ENCODE measurements at regions not wholly inside any gene's neighbourhood (a gene's known extent, or its start where the extent isn't known, plus 50 kb on each side); places are given as distances from the start of the nearest gene placed in this dataset.

DNA sequence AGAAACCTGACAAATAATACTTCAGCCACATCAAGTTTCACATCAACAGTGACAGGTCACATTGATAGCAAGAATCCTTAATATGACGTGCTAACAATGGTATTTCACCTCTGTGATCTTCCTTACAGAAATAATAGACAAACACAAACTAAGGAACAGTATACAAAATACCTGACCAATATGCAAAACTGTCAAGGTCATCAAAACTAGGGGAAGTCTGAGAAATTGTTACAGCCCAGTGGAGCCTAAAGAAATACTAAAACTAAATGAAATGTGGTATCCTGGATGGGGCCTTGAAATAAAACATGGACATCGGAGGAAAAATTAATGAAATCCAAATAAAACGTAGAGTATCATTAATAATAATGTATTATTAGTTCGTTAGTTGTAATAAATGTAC is 422.0 kb upstream of the ZNF385D start:
- H3K36me3 ChIP-seq (ENCODE audit: insufficient read depth, low read depth, low read length) = no peaks in the 10 kb centered on the region
- H3K9me3 ChIP-seq (ENCODE audit: insufficient read depth, low read depth, low read length) = no peaks in the 10 kb centered on the region
- H3K4me1 ChIP-seq (ENCODE audit: insufficient read depth, low read length) = no peaks in the 10 kb centered on the region
- no peak overlapping the region for H3K9ac ChIP-seq (ENCODE audit: low read depth, low read length)
- H3K27ac ChIP-seq (ENCODE audit: low read length) = no peak overlapping the region
- H3K4me3 ChIP-seq (ENCODE audit: low read length) = no peak overlapping the region
- H3K27me3 ChIP-seq (ENCODE audit: insufficient read depth, low read length) = no peaks in the 10 kb centered on the region

DNA sequence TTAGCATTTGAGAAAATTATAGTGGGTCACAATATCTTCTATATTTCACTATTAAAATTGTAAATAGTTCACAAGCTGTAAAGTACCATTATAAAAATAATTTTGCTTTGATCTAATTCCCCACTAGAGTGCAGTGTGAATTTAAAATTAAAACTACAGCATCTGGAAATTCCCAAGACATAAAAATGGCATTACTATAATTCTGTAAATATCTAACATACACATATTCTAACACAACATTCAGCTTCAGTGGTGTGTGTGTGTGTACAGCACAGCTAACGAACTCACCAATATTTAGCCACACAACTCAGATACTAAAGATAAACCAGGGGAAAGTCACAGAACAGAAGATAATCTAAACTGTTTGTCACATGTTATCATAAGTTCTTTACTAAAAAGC is 424.9 kb upstream of the ZNF385D start:
- Histone ChIP-seq H3K27ac (ENCODE audit: low read length) (no peak overlapping the region), H3K9ac (ENCODE audit: low read depth, low read length) (no peak overlapping the region), H3K4me3 (ENCODE audit: low read length) (no peak overlapping the region), H3K36me3 (ENCODE audit: insufficient read depth, low read depth, low read length) (no peaks in the 10 kb centered on the region), H3K4me1 (ENCODE audit: insufficient read depth, low read length) (no peaks in the 10 kb centered on the region), H3K9me3 (ENCODE audit: insufficient read depth, low read depth, low read length) (no peaks in the 10 kb centered on the region), H3K27me3 (ENCODE audit: insufficient read depth, low read length) (no peaks in the 10 kb centered on the region)

DNA sequence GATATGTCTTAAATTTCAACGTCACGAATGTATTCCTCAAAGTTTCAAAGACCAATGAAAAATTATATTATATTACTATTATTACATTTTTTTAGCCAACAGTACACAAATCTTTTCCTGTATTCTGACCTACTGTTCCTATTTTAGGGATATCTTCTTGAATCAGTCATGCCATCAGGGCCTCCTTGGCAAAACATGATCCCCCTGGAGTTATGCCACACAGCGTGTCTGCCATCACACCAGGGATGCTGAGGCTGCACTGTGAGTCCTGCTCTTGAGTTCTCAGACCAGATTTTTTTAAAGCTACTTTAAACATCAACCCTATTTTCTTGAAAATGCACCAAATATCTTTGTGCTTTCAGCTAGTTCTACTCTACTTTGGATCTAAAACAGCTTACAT is 425.9 kb upstream of the ZNF385D start:
- H3K4me1 ChIP-seq (ENCODE audit: insufficient read depth, low read length) = no peaks in the 10 kb centered on the region
- no peak overlapping the region for H3K27ac ChIP-seq (ENCODE audit: low read length)
- H3K27me3 ChIP-seq (ENCODE audit: insufficient read depth, low read length) = no peaks in the 10 kb centered on the region
- H3K9ac ChIP-seq (ENCODE audit: low read depth, low read length) = no peak overlapping the region
- no peaks in the 10 kb centered on the region for H3K9me3 ChIP-seq (ENCODE audit: insufficient read depth, low read depth, low read length)
- no peaks in the 10 kb centered on the region for H3K36me3 ChIP-seq (ENCODE audit: insufficient read depth, low read depth, low read length)
- no peak overlapping the region for H3K4me3 ChIP-seq (ENCODE audit: low read length)

DNA sequence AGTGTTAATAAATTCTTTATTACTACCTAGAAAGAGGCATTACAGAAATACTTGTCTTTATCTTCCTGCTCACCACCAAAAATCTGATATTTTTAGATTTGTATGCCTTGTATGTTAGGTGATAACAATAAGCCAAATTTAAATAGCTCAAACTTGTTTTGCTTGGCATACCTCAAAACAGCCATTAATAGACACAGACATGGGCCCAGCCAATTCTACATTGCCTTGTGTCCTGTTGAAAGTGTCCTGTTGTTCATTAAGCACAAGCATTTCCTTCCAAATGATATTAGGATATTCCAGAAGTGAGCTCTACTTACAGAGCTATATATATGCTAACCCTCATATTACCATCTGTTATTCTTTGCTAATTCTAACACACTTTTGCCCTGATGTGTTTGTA is 438.6 kb upstream of the ZNF385D start:
- Histone ChIP-seq H3K4me3 (ENCODE audit: low read length) (no peak overlapping the region), H3K27ac (ENCODE audit: low read length) (no peak overlapping the region), H3K36me3 (ENCODE audit: insufficient read depth, low read depth, low read length) (no peaks in the 10 kb centered on the region), H3K27me3 (ENCODE audit: insufficient read depth, low read length) (no peaks in the 10 kb centered on the region), H3K4me1 (ENCODE audit: insufficient read depth, low read length) (no peaks in the 10 kb centered on the region), H3K9ac (ENCODE audit: low read depth, low read length) (no peak overlapping the region), H3K9me3 (ENCODE audit: insufficient read depth, low read depth, low read length) (no peaks in the 10 kb centered on the region)

DNA sequence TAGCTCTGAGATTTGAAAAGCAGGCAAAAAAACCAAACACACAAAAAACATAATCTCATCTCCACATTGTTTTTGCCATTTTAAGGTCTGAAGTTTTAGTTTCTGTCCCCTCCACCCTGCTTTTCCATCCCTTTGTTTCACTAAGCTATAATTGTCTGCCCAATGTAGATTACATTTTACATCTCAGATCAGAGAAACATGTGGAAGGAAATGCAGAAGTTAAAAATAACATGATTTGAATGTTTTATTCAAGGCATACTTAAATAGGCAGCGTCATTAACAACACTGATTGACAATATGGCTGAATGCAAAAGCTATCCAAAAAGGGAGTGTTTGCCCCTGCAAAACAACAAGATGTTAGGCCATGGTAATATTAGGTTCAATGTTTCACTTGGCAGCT is 448.1 kb upstream of the ZNF385D start:
- Histone ChIP-seq H3K27me3 (ENCODE audit: insufficient read depth, low read length) (no peaks in the 10 kb centered on the region), H3K27ac (ENCODE audit: low read length) (no peak overlapping the region), H3K4me1 (ENCODE audit: insufficient read depth, low read length) (no peaks in the 10 kb centered on the region), H3K4me3 (ENCODE audit: low read length) (no peak overlapping the region), H3K9me3 (ENCODE audit: insufficient read depth, low read depth, low read length) (no peaks in the 10 kb centered on the region), H3K9ac (ENCODE audit: low read depth, low read length) (no peak overlapping the region), H3K36me3 (ENCODE audit: insufficient read depth, low read depth, low read length) (no peaks in the 10 kb centered on the region)

DNA sequence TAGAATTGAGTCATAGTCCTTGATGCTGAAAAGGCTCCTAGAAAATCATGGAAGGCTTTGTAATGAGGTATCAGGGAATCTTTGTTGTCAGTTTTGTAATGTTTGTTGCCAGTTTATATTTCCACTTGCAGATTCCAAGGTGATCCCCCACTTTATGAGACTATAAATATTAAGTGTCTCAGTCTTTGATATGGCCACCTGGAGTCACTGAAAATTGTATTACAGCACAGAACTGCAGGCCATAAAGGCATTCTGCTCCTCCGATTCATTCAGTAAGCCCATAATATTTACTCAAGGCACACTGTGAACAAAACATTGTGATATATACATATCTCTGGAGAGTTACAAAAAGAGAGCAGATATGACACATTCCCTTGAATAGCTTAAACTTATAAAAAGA is 457.8 kb upstream of the ZNF385D start:
- H3K27ac ChIP-seq (ENCODE audit: low read length) = no peak overlapping the region
- H3K36me3 ChIP-seq (ENCODE audit: insufficient read depth, low read depth, low read length) = no peaks in the 10 kb centered on the region
- no peaks in the 10 kb centered on the region for H3K4me1 ChIP-seq (ENCODE audit: insufficient read depth, low read length)
- no peak overlapping the region for H3K9ac ChIP-seq (ENCODE audit: low read depth, low read length)
- no peaks in the 10 kb centered on the region for H3K9me3 ChIP-seq (ENCODE audit: insufficient read depth, low read depth, low read length)
- no peaks in the 10 kb centered on the region for H3K27me3 ChIP-seq (ENCODE audit: insufficient read depth, low read length)
- no peak overlapping the region for H3K4me3 ChIP-seq (ENCODE audit: low read length)

DNA sequence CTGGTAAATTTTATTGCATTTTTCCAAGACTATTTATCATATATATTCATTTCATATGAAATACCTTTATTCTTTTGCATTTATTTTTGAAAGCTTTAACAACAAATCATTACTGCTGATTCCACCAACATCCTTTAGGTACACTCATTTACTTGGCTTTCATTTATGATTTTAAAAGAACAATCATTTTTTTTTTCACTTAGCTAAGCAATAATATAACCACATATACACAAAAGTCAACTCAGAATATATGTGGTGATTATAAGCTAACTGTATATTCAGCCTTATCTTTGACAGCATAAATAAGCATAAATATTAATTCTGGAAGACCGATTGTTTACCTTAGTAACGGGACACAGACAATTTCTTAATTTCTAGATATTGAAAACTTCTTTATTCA is 458.6 kb upstream of the ZNF385D start:
- no peak overlapping the region for H3K27ac ChIP-seq (ENCODE audit: low read length)
- H3K4me1 ChIP-seq (ENCODE audit: insufficient read depth, low read length) = no peaks in the 10 kb centered on the region
- H3K36me3 ChIP-seq (ENCODE audit: insufficient read depth, low read depth, low read length) = no peaks in the 10 kb centered on the region
- H3K27me3 ChIP-seq (ENCODE audit: insufficient read depth, low read length) = no peaks in the 10 kb centered on the region
- no peak overlapping the region for H3K4me3 ChIP-seq (ENCODE audit: low read length)
- no peaks in the 10 kb centered on the region for H3K9me3 ChIP-seq (ENCODE audit: insufficient read depth, low read depth, low read length)
- H3K9ac ChIP-seq (ENCODE audit: low read depth, low read length) = no peak overlapping the region

DNA sequence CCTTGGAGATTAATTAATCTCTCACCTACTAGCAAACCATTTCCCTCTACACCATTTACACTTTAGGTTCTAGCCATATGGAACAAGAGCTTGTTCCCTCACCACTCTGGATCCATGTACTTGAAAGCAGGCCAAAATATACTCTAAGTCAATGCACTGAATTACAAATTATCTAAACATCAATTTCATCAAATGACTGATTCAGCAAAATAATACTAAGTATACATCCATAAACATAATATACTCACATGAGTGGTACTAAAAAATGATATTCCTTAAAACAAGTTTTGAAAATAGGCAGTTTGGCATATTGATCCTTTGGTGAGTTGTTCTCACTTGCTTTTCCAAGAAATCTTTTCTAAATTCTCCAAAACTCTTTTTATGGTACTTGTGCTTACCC is 459.7 kb upstream of the ZNF385D start:
- Histone ChIP-seq H3K27me3 (ENCODE audit: insufficient read depth, low read length) (no peaks in the 10 kb centered on the region), H3K36me3 (ENCODE audit: insufficient read depth, low read depth, low read length) (no peaks in the 10 kb centered on the region), H3K9me3 (ENCODE audit: insufficient read depth, low read depth, low read length) (no peaks in the 10 kb centered on the region), H3K27ac (ENCODE audit: low read length) (no peak overlapping the region), H3K9ac (ENCODE audit: low read depth, low read length) (no peak overlapping the region), H3K4me1 (ENCODE audit: insufficient read depth, low read length) (no peaks in the 10 kb centered on the region), H3K4me3 (ENCODE audit: low read length) (no peak overlapping the region)

DNA sequence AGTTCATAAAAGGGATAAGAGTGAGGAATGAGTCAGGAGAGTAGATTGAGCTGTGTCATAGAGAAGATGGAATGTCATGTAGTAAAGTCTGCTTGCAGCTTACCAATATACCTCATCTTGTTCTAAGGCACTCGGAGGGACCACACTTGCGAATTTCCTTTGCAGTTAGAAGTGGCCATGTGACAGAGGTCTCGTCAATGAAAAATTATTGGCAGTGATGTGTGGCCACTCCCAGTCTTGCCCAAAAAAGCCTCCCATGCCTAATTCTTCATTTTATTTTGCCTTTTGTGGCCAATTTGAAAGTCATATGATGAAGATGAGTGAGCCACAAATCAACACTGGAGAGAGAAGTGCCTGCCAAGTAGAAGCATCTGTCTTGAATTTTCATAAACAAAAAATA is 465.6 kb upstream of the ZNF385D start:
- no peak overlapping the region for H3K4me3 ChIP-seq (ENCODE audit: low read length)
- no peak overlapping the region for H3K9ac ChIP-seq (ENCODE audit: low read depth, low read length)
- H3K27ac ChIP-seq (ENCODE audit: low read length) = no peak overlapping the region
- no peaks in the 10 kb centered on the region for H3K27me3 ChIP-seq (ENCODE audit: insufficient read depth, low read length)
- no peaks in the 10 kb centered on the region for H3K36me3 ChIP-seq (ENCODE audit: insufficient read depth, low read depth, low read length)
- no peaks in the 10 kb centered on the region for H3K9me3 ChIP-seq (ENCODE audit: insufficient read depth, low read depth, low read length)
- no peaks in the 10 kb centered on the region for H3K4me1 ChIP-seq (ENCODE audit: insufficient read depth, low read length)

DNA sequence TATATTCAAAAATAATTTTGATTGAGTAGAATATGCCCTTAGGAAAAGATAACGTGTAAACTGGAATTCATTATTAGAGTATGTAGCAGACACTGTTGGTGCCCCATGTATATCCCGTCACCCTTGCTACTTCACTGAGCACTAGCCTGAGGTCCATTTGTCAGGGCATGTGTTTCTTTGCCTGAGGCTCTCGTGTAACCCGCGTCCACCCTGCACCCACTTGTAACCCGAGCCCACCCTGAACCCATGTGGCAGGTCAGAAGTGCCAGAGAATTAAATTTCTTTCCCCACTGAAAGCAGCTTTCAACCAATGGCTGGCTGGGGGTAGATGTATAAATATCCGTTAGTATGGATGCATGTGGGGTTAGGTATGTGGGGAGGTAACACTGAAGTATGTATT is 474.2 kb upstream of the ZNF385D start:
- Histone ChIP-seq H3K9me3 (ENCODE audit: insufficient read depth, low read depth, low read length) (no peaks in the 10 kb centered on the region), H3K4me1 (ENCODE audit: insufficient read depth, low read length) (peaks cover 4% of the 10 kb centered on the region; the same call in 1 of the 2 replicates), H3K36me3 (ENCODE audit: insufficient read depth, low read depth, low read length) (no peaks in the 10 kb centered on the region), H3K9ac (ENCODE audit: low read depth, low read length) (no peak overlapping the region), H3K4me3 (ENCODE audit: low read length) (no peak overlapping the region), H3K27ac (ENCODE audit: low read length) (no peak overlapping the region), H3K27me3 (ENCODE audit: insufficient read depth, low read length) (no peaks in the 10 kb centered on the region)

DNA sequence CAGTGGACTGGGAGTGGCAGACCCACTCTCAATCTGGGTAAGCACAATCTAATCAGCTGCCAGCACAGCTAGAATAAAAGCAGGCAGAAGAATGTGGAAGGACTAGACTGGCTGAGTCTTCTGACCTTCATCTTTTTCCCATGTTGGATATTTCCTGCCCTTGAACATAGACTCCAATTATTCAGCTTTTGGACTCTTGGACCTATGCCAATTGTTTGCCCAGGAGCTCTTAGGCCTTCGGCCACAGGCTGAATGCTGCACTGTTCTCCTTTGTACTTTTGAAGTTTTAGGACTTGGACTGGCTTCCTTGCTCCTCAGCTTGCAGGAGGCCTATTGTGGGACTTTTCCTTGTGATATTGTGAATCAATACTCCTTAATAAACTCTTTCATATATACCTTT is 477.7 kb upstream of the ZNF385D start:
- Histone ChIP-seq H3K4me1 (ENCODE audit: insufficient read depth, low read length) (peaks cover 4% of the 10 kb centered on the region; the same call in 1 of the 2 replicates), H3K9me3 (ENCODE audit: insufficient read depth, low read depth, low read length) (no peaks in the 10 kb centered on the region), H3K36me3 (ENCODE audit: insufficient read depth, low read depth, low read length) (no peaks in the 10 kb centered on the region), H3K9ac (ENCODE audit: low read depth, low read length) (no peak overlapping the region), H3K27ac (ENCODE audit: low read length) (no peak overlapping the region), H3K4me3 (ENCODE audit: low read length) (no peak overlapping the region), H3K27me3 (ENCODE audit: insufficient read depth, low read length) (no peaks in the 10 kb centered on the region)

DNA sequence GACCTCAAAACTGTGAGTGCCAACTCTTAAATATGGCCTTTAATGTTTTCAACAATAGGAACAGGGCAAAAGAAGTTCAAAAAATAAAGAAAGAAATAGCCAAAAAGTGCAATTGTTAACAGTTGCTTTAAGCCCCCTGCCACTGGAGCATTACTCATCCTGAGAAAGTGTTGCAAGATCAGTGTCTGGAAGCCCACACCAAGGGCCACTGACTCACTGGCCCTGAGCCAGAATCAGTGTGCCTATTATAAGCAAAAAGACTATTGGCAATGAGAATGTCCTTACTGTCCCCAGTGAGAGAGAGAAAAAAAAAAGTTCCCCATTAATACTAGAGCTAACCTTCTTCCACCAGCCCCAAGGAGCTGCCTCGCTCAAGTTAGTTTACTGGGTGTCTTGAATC is 480.1 kb upstream of the ZNF385D start:
- Histone ChIP-seq H3K9me3 (ENCODE audit: insufficient read depth, low read depth, low read length) (no peaks in the 10 kb centered on the region), H3K9ac (ENCODE audit: low read depth, low read length) (no peak overlapping the region), H3K27me3 (ENCODE audit: insufficient read depth, low read length) (no peaks in the 10 kb centered on the region), H3K4me3 (ENCODE audit: low read length) (no peak overlapping the region), H3K4me1 (ENCODE audit: insufficient read depth, low read length) (no peaks in the 10 kb centered on the region), H3K36me3 (ENCODE audit: insufficient read depth, low read depth, low read length) (no peaks in the 10 kb centered on the region), H3K27ac (ENCODE audit: low read length) (no peak overlapping the region)
